ENCODE measurements at regions not wholly inside any gene's neighbourhood (a gene's known extent, or its start where the extent isn't known, plus 50 kb on each side); places are given as distances from the start of the nearest gene placed in this dataset.

DNA sequence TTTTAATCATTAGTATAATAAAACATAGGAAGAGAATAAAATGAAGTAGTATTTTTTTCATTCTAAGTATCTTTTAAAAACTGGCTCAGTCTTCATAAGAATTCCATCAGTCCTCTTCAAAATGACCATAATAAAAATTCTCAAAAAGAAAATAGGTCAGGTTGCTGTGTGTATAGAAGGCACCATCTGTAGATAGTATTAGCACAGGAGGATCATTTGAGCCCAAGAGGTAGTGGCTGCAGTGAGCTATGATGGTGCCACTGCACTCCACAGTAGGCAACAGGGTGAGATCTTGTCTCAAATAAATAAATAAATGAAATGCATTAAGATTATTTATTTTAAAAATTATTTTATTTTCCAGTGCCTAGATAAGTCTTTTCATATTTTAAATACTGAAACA lies 475.8 kb downstream of the ZNF804A start:
- CTCF ChIA-PET: no interaction called here
- Mint-ChIP-seq H3K36me3 (no peaks in the 10 kb centered on the region), H3K27ac (no peak overlapping the region), H3K9me3 (no peaks in the 10 kb centered on the region), H3K4me1 (0 out of 2 replicates have a peak, but pooled peaks cover 6% of the 10 kb centered on the region), H3K4me3 (no peak overlapping the region), H3K27me3 (ENCODE audit: low read depth) (no peaks in the 10 kb centered on the region)
- DNase-seq (ENCODE audit: low spot score) (no peak), ATAC-seq (no peak)
- TF ChIP-seq MXD4 (CRISPR knock-in tag; IDR thresholded peaks at IDR 0.05; ENCODE audit: borderline replicate concordance) (no peak), ZNF423 (CRISPR knock-in tag; IDR thresholded peaks at IDR 0.05) (no peak), FOXP1 (CRISPR knock-in tag; IDR thresholded peaks at IDR 0.05; ENCODE audit: borderline replicate concordance) (no peak), NFYB (CRISPR knock-in tag; conservative IDR thresholded peaks at IDR 0.05; ENCODE audit: low read depth) (no peak), HMGA2 (CRISPR knock-in tag; IDR thresholded peaks at IDR 0.05) (no peak), GRHL2 (CRISPR knock-in tag; IDR thresholded peaks at IDR 0.05; ENCODE audit: insufficient replicate concordance, severe bottlenecking) (no peak), SMAD4 (CRISPR knock-in tag; IDR thresholded peaks at IDR 0.05) (no peak), KAT7 (CRISPR knock-in tag; IDR thresholded peaks at IDR 0.05; ENCODE audit: borderline replicate concordance) (no peak)
- TF ChIP-seq, protein P1, sequence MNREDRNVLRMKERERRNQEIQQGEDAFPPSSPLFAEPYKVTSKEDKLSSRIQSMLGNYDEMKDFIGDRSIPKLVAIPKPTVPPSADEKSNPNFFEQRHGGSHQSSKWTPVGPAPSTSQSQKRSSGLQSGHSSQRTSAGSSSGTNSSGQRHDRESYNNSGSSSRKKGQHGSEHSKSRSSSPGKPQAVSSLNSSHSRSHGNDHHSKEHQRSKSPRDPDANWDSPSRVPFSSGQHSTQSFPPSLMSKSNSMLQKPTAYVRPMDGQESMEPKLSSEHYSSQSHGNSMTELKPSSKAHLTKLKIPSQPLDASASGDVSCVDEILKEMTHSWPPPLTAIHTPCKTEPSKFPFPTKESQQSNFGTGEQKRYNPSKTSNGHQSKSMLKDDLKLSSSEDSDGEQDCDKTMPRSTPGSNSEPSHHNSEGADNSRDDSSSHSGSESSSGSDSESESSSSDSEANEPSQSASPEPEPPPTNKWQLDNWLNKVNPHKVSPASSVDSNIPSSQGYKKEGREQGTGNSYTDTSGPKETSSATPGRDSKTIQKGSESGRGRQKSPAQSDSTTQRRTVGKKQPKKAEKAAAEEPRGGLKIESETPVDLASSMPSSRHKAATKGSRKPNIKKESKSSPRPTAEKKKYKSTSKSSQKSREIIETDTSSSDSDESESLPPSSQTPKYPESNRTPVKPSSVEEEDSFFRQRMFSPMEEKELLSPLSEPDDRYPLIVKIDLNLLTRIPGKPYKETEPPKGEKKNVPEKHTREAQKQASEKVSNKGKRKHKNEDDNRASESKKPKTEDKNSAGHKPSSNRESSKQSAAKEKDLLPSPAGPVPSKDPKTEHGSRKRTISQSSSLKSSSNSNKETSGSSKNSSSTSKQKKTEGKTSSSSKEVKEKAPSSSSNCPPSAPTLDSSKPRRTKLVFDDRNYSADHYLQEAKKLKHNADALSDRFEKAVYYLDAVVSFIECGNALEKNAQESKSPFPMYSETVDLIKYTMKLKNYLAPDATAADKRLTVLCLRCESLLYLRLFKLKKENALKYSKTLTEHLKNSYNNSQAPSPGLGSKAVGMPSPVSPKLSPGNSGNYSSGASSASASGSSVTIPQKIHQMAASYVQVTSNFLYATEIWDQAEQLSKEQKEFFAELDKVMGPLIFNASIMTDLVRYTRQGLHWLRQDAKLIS (CRISPR knock-in tag; IDR thresholded peaks at IDR 0.05; ENCODE audit: borderline replicate concordance): no peak
- TF ChIP-seq, protein P2, sequence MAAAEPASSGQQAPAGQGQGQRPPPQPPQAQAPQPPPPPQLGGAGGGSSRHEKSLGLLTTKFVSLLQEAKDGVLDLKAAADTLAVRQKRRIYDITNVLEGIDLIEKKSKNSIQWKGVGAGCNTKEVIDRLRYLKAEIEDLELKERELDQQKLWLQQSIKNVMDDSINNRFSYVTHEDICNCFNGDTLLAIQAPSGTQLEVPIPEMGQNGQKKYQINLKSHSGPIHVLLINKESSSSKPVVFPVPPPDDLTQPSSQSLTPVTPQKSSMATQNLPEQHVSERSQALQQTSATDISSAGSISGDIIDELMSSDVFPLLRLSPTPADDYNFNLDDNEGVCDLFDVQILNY (CRISPR knock-in tag; IDR thresholded peaks at IDR 0.05): no peak
- TF ChIP-seq, protein P3, sequence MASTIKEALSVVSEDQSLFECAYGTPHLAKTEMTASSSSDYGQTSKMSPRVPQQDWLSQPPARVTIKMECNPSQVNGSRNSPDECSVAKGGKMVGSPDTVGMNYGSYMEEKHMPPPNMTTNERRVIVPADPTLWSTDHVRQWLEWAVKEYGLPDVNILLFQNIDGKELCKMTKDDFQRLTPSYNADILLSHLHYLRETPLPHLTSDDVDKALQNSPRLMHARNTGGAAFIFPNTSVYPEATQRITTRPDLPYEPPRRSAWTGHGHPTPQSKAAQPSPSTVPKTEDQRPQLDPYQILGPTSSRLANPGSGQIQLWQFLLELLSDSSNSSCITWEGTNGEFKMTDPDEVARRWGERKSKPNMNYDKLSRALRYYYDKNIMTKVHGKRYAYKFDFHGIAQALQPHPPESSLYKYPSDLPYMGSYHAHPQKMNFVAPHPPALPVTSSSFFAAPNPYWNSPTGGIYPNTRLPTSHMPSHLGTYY (CRISPR knock-in tag; IDR thresholded peaks at IDR 0.05): no peak
- POLR2A ChIA-PET: no interaction called here

DNA sequence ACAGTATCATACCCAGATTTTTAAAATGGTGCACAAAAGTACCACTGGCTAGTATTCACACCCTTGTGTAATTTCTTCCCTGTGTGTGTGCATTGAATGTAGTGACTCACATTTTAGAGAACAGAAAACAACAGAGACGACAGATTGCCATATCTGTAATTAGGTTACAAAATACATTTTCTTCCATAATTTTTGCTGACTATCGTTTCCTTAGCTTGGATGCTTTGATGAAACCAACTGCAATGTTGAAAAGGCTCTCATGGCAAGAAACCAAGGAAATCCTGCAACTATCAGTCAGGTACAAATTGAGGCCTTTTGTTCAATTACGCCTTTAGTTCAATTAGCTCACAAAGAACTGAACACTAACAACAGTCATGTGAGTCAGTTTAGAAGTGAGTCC lies 484.4 kb downstream of the ZNF804A start:
- DNase-seq (ENCODE audit: low spot score): no peak
- Mint-ChIP-seq H3K4me1 (0 out of 2 replicates have a peak, but pooled peaks cover 6% of the 10 kb centered on the region), H3K36me3 (no peaks in the 10 kb centered on the region), H3K4me3 (no peak overlapping the region), H3K27me3 (ENCODE audit: low read depth) (no peaks in the 10 kb centered on the region), H3K27ac (no peak overlapping the region), H3K9me3 (no peaks in the 10 kb centered on the region)
- CTCF ChIA-PET: no interaction called here
- POLR2A ChIA-PET: no interaction called here
- ATAC-seq: no peak
- no peak for TF ChIP-seq TEAD4 (CRISPR knock-in tag; IDR thresholded peaks at IDR 0.05)
- TF ChIP-seq, protein P4, sequence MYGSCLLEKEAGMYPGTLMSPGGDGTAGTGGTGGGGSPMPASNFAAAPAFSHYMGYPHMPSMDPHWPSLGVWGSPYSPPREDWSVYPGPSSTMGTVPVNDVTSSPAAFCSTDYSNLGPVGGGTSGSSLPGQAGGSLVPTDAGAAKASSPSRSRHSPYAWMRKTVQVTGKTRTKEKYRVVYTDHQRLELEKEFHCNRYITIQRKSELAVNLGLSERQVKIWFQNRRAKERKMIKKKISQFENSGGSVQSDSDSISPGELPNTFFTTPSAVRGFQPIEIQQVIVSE (CRISPR knock-in tag; IDR thresholded peaks at IDR 0.05; ENCODE audit: borderline replicate concordance): no peak
- TF ChIP-seq JAZF1 (CRISPR knock-in tag; IDR thresholded peaks at IDR 0.05): no peak
- TF ChIP-seq, protein P5, sequence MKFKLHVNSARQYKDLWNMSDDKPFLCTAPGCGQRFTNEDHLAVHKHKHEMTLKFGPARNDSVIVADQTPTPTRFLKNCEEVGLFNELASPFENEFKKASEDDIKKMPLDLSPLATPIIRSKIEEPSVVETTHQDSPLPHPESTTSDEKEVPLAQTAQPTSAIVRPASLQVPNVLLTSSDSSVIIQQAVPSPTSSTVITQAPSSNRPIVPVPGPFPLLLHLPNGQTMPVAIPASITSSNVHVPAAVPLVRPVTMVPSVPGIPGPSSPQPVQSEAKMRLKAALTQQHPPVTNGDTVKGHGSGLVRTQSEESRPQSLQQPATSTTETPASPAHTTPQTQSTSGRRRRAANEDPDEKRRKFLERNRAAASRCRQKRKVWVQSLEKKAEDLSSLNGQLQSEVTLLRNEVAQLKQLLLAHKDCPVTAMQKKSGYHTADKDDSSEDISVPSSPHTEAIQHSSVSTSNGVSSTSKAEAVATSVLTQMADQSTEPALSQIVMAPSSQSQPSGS (CRISPR knock-in tag; IDR thresholded peaks at IDR 0.05; ENCODE audit: borderline replicate concordance, low read depth): no peak
- TF ChIP-seq GTF2I (CRISPR knock-in tag; conservative IDR thresholded peaks at IDR 0.05): no peak
- TF ChIP-seq, protein P6, sequence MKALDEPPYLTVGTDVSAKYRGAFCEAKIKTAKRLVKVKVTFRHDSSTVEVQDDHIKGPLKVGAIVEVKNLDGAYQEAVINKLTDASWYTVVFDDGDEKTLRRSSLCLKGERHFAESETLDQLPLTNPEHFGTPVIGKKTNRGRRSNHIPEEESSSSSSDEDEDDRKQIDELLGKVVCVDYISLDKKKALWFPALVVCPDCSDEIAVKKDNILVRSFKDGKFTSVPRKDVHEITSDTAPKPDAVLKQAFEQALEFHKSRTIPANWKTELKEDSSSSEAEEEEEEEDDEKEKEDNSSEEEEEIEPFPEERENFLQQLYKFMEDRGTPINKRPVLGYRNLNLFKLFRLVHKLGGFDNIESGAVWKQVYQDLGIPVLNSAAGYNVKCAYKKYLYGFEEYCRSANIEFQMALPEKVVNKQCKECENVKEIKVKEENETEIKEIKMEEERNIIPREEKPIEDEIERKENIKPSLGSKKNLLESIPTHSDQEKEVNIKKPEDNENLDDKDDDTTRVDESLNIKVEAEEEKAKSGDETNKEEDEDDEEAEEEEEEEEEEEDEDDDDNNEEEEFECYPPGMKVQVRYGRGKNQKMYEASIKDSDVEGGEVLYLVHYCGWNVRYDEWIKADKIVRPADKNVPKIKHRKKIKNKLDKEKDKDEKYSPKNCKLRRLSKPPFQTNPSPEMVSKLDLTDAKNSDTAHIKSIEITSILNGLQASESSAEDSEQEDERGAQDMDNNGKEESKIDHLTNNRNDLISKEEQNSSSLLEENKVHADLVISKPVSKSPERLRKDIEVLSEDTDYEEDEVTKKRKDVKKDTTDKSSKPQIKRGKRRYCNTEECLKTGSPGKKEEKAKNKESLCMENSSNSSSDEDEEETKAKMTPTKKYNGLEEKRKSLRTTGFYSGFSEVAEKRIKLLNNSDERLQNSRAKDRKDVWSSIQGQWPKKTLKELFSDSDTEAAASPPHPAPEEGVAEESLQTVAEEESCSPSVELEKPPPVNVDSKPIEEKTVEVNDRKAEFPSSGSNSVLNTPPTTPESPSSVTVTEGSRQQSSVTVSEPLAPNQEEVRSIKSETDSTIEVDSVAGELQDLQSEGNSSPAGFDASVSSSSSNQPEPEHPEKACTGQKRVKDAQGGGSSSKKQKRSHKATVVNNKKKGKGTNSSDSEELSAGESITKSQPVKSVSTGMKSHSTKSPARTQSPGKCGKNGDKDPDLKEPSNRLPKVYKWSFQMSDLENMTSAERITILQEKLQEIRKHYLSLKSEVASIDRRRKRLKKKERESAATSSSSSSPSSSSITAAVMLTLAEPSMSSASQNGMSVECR (CRISPR knock-in tag; IDR thresholded peaks at IDR 0.05; ENCODE audit: borderline replicate concordance): no peak
- TF ChIP-seq, protein P7, sequence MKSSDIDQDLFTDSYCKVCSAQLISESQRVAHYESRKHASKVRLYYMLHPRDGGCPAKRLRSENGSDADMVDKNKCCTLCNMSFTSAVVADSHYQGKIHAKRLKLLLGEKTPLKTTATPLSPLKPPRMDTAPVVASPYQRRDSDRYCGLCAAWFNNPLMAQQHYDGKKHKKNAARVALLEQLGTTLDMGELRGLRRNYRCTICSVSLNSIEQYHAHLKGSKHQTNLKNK (CRISPR knock-in tag; IDR thresholded peaks at IDR 0.05): no peak
- no peak for TF ChIP-seq MYBL2 (CRISPR knock-in tag; IDR thresholded peaks at IDR 0.05)
